AG10803 (cell line): ENCODE measurements at regions not wholly inside any gene's neighbourhood (a gene's known extent, or its start where the extent isn't known, plus 50 kb on each side); places are given as distances from the start of the nearest gene placed in this dataset.
"Not testable (repeated sequence)": the region's sequence is repeated elsewhere in the genome, so short reads cannot be mapped to it uniquely, and the experiment has no call there.

Source experiments
- DNase-seq: peaks from one replicate; pipeline ENCODE4 v3.0.0; 2010; ENCODE audit warnings: low read depth
- H3K4me3 ChIP-seq: 2 replicates; pipeline ENCODE4 v1.5.1; 2011; ENCODE audit warnings: mild to moderate bottlenecking, low read length, control low read depth
- CTCF ChIP-seq: conservative IDR thresholded peaks from 2 replicates; pipeline ENCODE4 v1.5.1; 2011; ENCODE audit warnings: mild to moderate bottlenecking, low read length, control low read depth, inconsistent platforms

GRCh38 chr13:87821512-87821911 lies 150.3 kb downstream of the SLITRK5 start:
- no peak for DNase-seq
- TF ChIP-seq CTCF: no peak
- no peak overlapping the region for H3K4me3 ChIP-seq

GRCh38 chr13:87826301-87826700 lies 155.1 kb downstream of the SLITRK5 start:
- H3K4me3 ChIP-seq, DNase-seq: not testable (repeated sequence)

- DNase-seq: peak; percentile 11
- no peak overlapping the region for H3K4me3 ChIP-seq
- no peak for TF ChIP-seq CTCF
Observed at GRCh38 chr13:87827479-87827878, 156.3 kb downstream of the SLITRK5 start.

- no peak for TF ChIP-seq CTCF
- DNase-seq: no peak
- no peak overlapping the region for H3K4me3 ChIP-seq
Observed at GRCh38 chr13:87837522-87837921, 166.4 kb downstream of the SLITRK5 start.

- no peak for TF ChIP-seq CTCF
- no peak for DNase-seq
- H3K4me3 ChIP-seq: no peak overlapping the region
Observed at GRCh38 chr13:87837946-87838345, 166.8 kb downstream of the SLITRK5 start.

GRCh38 chr13:87851410-87851809 lies 180.2 kb downstream of the SLITRK5 start:
- no peak overlapping the region for H3K4me3 ChIP-seq
- no peak for DNase-seq
- no peak for TF ChIP-seq CTCF

- H3K4me3 ChIP-seq: no peak overlapping the region
- DNase-seq: no peak
- no peak for TF ChIP-seq CTCF
Observed at GRCh38 chr13:87855553-87855952, 184.4 kb downstream of the SLITRK5 start.

- DNase-seq: no peak
- no peak overlapping the region for H3K4me3 ChIP-seq
- no peak for TF ChIP-seq CTCF
Observed at GRCh38 chr13:87859261-87859660, 188.1 kb downstream of the SLITRK5 start.
